ENCODE measurements at regions not wholly inside any gene's neighbourhood (a gene's known extent, or its start where the extent isn't known, plus 50 kb on each side); places are given as distances from the start of the nearest gene placed in this dataset.
A peak's percentile ranks its signal among the peaks of the same experiment; 100 is the strongest.

DNA sequence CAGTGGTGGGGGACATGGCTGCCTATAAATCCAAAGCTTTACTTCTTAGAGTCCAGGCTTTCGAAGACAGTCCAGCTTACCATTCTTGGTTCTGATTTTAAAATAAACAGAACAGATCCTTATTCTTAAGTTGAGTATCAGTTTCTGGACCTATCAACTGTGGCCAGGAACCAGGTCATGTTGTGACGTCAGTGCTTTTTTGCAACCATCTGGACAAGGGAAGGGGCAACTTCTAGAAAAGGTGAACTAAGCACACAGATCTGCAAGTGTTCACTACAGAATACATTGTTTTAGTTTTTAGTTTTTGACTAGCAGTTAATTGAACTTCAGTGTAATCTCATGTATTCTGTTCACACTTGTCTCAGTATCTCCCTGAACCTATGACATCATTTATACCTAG is 326.0 kb upstream of the MGAT5 start:
- no peak for DNase-seq (ENCODE audit: low read depth)
- H3K4me3 ChIP-seq (ENCODE audit: low read depth, low read length) = no peak overlapping the region
- TF ChIP-seq, protein P1, sequence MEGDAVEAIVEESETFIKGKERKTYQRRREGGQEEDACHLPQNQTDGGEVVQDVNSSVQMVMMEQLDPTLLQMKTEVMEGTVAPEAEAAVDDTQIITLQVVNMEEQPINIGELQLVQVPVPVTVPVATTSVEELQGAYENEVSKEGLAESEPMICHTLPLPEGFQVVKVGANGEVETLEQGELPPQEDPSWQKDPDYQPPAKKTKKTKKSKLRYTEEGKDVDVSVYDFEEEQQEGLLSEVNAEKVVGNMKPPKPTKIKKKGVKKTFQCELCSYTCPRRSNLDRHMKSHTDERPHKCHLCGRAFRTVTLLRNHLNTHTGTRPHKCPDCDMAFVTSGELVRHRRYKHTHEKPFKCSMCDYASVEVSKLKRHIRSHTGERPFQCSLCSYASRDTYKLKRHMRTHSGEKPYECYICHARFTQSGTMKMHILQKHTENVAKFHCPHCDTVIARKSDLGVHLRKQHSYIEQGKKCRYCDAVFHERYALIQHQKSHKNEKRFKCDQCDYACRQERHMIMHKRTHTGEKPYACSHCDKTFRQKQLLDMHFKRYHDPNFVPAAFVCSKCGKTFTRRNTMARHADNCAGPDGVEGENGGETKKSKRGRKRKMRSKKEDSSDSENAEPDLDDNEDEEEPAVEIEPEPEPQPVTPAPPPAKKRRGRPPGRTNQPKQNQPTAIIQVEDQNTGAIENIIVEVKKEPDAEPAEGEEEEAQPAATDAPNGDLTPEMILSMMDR (IDR thresholded peaks at IDR 0.05; ENCODE audit: low read depth, low read length) = no peak
- TF ChIP-seq MYC (IDR thresholded peaks at IDR 0.05; ENCODE audit: low read depth, low read length) (no peak), POLR2A (IDR thresholded peaks at IDR 0.05; ENCODE audit: extremely low read depth, insufficient read length) (no peak)
- TF ChIP-seq, protein P2, sequence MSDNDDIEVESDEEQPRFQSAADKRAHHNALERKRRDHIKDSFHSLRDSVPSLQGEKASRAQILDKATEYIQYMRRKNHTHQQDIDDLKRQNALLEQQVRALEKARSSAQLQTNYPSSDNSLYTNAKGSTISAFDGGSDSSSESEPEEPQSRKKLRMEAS (IDR thresholded peaks at IDR 0.05; ENCODE audit: low read depth, low read length) = no peak

DNA sequence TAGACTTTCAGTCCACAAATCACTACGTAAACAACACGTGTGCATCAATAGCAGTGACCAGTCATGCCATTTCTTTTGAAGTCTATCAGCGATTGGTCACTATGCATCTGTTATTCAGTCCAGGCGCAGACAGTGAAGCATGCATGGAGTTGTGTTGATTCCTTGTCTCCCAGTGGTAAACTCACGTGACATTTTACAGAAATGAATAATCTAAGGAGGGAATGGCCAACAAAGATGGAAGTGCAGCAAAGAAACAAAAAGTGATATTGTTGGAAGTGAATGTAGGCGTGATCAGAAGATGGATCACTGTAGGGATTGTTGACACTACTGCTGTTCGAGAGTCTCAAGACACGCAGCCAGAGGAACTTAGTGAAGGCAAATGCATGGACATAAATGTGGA is 317.8 kb upstream of the MGAT5 start:
- no peak overlapping the region for H3K4me3 ChIP-seq (ENCODE audit: low read depth, low read length)
- DNase-seq (ENCODE audit: low read depth) = no peak
- TF ChIP-seq MYC (IDR thresholded peaks at IDR 0.05; ENCODE audit: low read depth, low read length) (no peak), POLR2A (IDR thresholded peaks at IDR 0.05; ENCODE audit: extremely low read depth, insufficient read length) (no peak)
- TF ChIP-seq, protein P1 (IDR thresholded peaks at IDR 0.05; ENCODE audit: low read depth, low read length) = no peak
- TF ChIP-seq, protein P2 (IDR thresholded peaks at IDR 0.05; ENCODE audit: low read depth, low read length) = no peak

DNA sequence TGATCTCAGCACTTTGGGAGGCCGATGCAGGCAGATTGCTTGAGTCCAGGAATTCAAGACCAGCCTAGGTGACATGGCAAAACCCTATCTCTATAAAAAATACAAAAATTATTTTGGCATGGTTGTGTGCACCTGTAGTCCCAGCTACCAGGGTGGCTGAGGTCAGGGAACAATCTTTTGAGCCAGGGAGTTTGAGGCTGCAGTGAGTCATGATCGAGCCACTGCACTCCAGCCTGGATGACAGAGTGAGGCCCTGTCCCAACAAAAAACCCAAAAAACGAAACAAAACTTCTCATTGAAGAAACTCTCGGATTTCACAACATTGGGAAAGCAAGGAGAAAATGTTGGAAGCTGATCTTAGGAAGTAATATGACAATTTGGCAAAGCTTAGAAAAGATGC is 317.3 kb upstream of the MGAT5 start:
- no peak overlapping the region for H3K4me3 ChIP-seq (ENCODE audit: low read depth, low read length)
- TF ChIP-seq MYC (IDR thresholded peaks at IDR 0.05; ENCODE audit: low read depth, low read length) = no peak
- TF ChIP-seq, protein P2 (IDR thresholded peaks at IDR 0.05; ENCODE audit: low read depth, low read length) = no peak
- DNase-seq (ENCODE audit: low read depth) = no peak

DNA sequence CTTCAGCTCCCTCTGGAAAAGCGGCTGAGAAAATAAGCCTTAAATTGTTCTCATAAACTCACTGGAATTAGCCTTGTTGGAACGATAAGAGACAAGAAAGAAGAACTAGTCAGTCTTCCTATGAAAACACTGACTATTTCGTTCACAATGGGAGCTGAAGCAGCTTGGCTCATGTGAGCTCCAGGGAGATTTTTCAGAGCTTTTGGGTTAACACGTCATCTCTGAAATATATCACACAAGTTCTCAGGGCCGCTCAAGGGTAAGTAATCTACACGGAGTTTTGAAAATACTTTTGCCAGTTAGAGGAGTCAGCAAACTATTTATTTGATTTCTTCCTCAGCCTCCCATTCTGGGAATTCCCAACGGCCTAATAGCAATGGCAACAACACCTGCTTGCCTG is 316.2 kb upstream of the MGAT5 start:
- TF ChIP-seq, protein P2 (IDR thresholded peaks at IDR 0.05; ENCODE audit: low read depth, low read length) = no peak
- TF ChIP-seq, protein P1 (IDR thresholded peaks at IDR 0.05; ENCODE audit: low read depth, low read length) = no peak
- TF ChIP-seq POLR2A (IDR thresholded peaks at IDR 0.05; ENCODE audit: extremely low read depth, insufficient read length) (no peak), MYC (IDR thresholded peaks at IDR 0.05; ENCODE audit: low read depth, low read length) (no peak)
- no peak for DNase-seq (ENCODE audit: low read depth)
- H3K4me3 ChIP-seq (ENCODE audit: low read depth, low read length) = no peak overlapping the region

DNA sequence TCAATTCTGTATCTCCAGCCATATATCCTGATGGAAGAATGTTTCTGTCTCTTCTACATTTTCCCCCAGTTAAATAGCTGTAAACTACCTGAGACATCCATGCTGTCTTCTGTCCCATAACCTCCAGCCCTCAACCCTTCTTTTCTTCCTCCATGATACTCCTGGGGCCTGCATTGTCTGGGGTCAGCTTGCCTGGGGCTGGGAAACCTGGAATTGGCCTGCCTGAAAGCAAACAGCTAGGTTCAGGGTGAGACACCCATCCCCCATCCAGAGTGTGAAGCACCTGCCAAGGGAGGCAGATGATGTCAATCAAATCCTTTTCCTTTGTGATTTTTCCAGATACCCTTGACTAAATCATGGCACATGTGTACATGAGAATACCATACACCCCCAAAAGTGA is 313.7 kb upstream of the MGAT5 start:
- TF ChIP-seq, protein P1 (IDR thresholded peaks at IDR 0.05; ENCODE audit: low read depth, low read length) = no peak
- TF ChIP-seq, protein P2 (IDR thresholded peaks at IDR 0.05; ENCODE audit: low read depth, low read length) = no peak
- TF ChIP-seq POLR2A (IDR thresholded peaks at IDR 0.05; ENCODE audit: extremely low read depth, insufficient read length) (no peak), MYC (IDR thresholded peaks at IDR 0.05; ENCODE audit: low read depth, low read length) (no peak)
- no peak for DNase-seq (ENCODE audit: low read depth)
- H3K4me3 ChIP-seq (ENCODE audit: low read depth, low read length) = no peak overlapping the region

DNA sequence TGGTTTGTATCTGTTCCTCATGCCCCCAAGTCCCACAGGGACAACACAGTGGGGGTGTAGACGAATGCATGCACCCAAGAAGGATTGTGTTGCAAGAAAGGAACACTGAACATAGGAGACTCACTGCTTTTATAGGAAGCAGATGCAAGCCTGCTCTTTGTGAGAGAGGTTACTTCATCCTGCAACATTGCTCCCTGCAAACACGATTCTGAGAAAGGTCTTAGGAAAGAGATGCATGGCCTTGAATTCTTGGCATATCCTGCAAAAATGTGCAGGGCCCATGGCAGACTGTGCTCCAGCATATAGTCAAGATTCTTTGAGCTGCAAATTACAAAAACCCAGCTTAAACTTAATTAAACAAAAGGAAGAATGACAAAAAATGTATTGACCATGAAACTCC is 312.2 kb upstream of the MGAT5 start:
- TF ChIP-seq MYC (IDR thresholded peaks at IDR 0.05; ENCODE audit: low read depth, low read length) (no peak), POLR2A (IDR thresholded peaks at IDR 0.05; ENCODE audit: extremely low read depth, insufficient read length) (no peak)
- TF ChIP-seq, protein P2 (IDR thresholded peaks at IDR 0.05; ENCODE audit: low read depth, low read length) = no peak
- TF ChIP-seq, protein P1 (IDR thresholded peaks at IDR 0.05; ENCODE audit: low read depth, low read length) = no peak

More for the DNA sequence above, 312.2 kb upstream of the MGAT5 start:
- peak; percentile 18 for DNase-seq (ENCODE audit: low read depth)
- no peak overlapping the region for H3K4me3 ChIP-seq (ENCODE audit: low read depth, low read length)

Measured in NB4 (cell line).